Spinal cord (tissue), 9 donors: ENCODE measurements at regions not wholly inside any gene's neighbourhood (a gene's known extent, or its start where the extent isn't known, plus 50 kb on each side); places are given as distances from the start of the nearest gene placed in this dataset.
A peak's percentile ranks its signal among the peaks of the same experiment; 100 is the strongest.

ENCODE experiments used
- DNase-seq, 6 donors: peaks; one replicate each; pipeline versions ENCODE4 v3.0.0 to v3.0.0-alpha.2; 2013 to 2015; ENCODE audit warnings: low spot score in 6 of 6, low read depth in 4 of 6
- H3K27ac ChIP-seq: one replicate; pipeline ENCODE4 v1.5.1; 2013; ENCODE audit warnings: low read depth, low read length, control low read depth
- H3K27me3 ChIP-seq: one replicate; pipeline ENCODE4 v1.6.1; 2013; ENCODE audit warnings: low read length; ENCODE audit not compliant: control insufficient read depth, insufficient read depth
- H3K36me3 ChIP-seq: one replicate; pipeline ENCODE4 v1.6.1; 2013; ENCODE audit warnings: low read length; ENCODE audit not compliant: control insufficient read depth, insufficient read depth
- H3K4me1 ChIP-seq: one replicate; pipeline ENCODE4 v1.6.1; 2013; ENCODE audit warnings: low read length; ENCODE audit not compliant: control insufficient read depth, insufficient read depth
- H3K4me3 ChIP-seq: one replicate; pipeline ENCODE4 v1.5.1; 2013; ENCODE audit warnings: low read depth, low read length, control low read depth
- H3K9me3 ChIP-seq: one replicate; pipeline ENCODE4 v1.6.1; 2013; ENCODE audit warnings: low read length; ENCODE audit not compliant: control insufficient read depth, insufficient read depth
- WGBS: methylation state at CpG from one replicate; pipeline ENCODE4 v1.1.5; 2013; ENCODE audit warnings: missing lambda C conversion rate; ENCODE audit not compliant: insufficient coverage; 5-methylcytosine and 5-hydroxymethylcytosine counted together
- donor health status: healthy.

GRCh38 chr1:30187413-30188023 lies 535.9 kb downstream of the MATN1 start:
- no peak for DNase-seq
- Histone ChIP-seq H3K36me3 (no peaks in the 10 kb centered on the region), H3K4me3 (no peak overlapping the region), H3K9me3 (no peaks in the 10 kb centered on the region), H3K27ac (no peak overlapping the region), H3K4me1 (no peaks in the 10 kb centered on the region), H3K27me3 (peaks cover 2% of the 10 kb centered on the region)
- 91% methylated on average over 3 of the region's 4 CpGs for WGBS

DNA sequence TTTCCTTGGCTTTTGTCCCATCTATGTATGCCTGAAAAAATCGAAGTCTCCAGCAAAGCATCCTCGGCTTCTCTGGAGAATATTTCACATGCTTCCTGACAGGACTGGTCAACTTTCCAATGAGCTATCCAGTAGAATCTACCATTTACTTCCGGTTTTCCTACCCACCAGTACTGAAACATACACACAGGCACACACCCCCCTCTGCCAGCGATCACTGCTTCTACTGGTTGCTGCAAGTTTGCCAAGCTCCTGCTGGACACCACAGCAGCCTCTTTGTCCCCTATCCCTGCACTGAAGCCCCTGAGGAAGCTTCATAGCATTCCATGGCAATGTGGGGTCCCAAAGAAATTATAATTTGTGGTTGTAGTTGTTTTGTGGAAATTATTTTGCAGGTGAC lies 536.8 kb downstream of the MATN1 start:
- DNase-seq, result no peak
- H3K9me3 ChIP-seq, result no peaks in the 10 kb centered on the region
- 84% methylated on average over 4 of the region's 4 CpGs for whole genome bisulfite sequencing
- no peak overlapping the region for H3K27ac ChIP-seq
- peaks cover 2% of the 10 kb centered on the region for H3K27me3 ChIP-seq
- H3K4me3 ChIP-seq, result no peak overlapping the region
- no peaks in the 10 kb centered on the region for H3K4me1 ChIP-seq
- no peaks in the 10 kb centered on the region for H3K36me3 ChIP-seq

DNA sequence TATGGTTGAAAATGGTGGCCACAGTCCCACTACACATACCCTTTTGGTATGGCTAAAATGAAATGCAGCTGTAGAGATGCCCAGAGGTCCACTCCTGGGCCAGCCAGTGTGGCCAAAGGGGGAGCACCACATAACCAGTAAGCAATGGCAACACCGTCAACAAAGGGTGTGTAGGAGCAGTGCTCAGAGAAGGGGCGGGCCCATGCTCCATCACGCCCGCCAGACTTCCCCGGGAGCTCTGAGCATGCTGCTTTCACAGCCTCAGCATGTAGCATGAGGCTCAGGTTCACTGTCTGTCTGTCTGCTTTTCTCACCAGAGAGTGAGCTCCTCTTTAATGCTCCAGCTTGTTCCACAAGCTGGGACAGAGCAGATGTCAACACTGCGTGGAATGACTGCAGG lies 537.6 kb downstream of the MATN1 start:
- H3K36me3 ChIP-seq, result no peaks in the 10 kb centered on the region
- H3K27ac ChIP-seq, result no peak overlapping the region
- H3K4me1 ChIP-seq, result no peaks in the 10 kb centered on the region
- H3K27me3 ChIP-seq, result peaks cover 2% of the 10 kb centered on the region
- 28% methylated on average over 5 of the region's 6 CpGs for WGBS
- no peaks in the 10 kb centered on the region for H3K9me3 ChIP-seq
- peak in 1 of 6 donors; percentile 19 for DNase-seq
- no peak overlapping the region for H3K4me3 ChIP-seq

DNA sequence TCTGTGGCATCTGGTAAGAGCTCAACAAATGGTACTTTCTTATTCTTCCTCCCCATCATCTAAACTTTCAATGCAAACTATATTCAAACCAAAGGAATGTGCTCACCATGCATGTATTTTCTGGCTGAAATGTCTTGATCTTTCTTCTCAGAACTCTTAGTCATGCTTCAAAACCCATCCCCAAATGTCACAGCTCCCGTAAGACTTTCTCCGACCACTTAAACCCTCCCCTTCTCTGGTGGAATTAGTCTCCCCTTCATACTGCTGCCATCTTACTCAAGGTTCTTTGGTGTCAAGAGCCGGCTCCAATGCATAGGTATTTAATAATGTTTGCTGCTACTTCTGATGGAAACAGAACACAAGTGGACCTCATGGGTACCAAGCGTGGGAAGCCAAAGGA lies 538.1 kb downstream of the MATN1 start:
- H3K4me1 ChIP-seq, result no peaks in the 10 kb centered on the region
- no peak overlapping the region for H3K4me3 ChIP-seq
- H3K27me3 ChIP-seq, result peaks cover 2% of the 10 kb centered on the region
- no peaks in the 10 kb centered on the region for H3K36me3 ChIP-seq
- DNase-seq, result no peak
- 100% methylated on average over 2 of the region's 4 CpGs for WGBS
- no peaks in the 10 kb centered on the region for H3K9me3 ChIP-seq
- no peak overlapping the region for H3K27ac ChIP-seq

DNA sequence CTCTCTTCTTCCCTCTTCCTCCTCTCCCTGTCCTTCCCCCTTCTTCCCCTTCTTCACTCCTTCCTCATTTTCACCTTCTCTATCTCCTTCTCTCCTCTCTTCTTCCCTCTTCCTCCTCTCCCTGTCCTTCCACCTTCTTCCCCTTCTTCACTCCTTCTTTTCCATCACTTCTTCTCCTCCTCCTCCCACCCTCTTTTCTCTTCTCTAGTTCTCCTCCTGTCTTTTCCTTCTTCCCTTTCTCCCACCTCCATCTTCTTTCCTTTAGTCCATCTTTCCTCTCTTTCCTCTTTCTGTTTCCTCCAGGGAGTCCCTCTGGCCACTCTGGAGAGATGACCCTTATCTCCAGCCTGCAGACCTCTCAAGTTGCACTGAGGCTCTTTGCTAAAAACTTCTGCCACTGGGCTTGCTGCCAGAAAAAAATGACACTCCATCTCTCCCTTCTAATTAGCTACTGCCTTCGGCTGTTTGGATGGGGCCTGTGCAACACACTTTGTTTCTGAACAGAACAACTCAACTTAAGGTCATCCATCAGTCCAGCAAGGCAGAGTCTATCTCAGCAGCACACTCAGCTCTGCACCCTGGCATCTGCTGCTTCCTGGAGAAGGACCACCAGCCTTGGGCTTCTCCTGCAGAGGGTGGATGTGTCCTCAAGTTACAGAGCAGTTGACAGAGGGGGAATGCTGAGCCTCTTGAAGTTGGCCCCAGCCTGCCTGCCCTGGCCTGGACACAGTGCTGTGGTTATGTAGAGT lies 538.8 kb downstream of the MATN1 start:
- H3K9me3 ChIP-seq, result no peaks in the 10 kb centered on the region
- DNase-seq, result no peak
- H3K27ac ChIP-seq, result no peak overlapping the region
- 82% methylated on average over 1 of the region's 1 CpG for whole genome bisulfite sequencing
- peaks cover 2% of the 10 kb centered on the region for H3K27me3 ChIP-seq
- no peak overlapping the region for H3K4me3 ChIP-seq
- H3K4me1 ChIP-seq, result no peaks in the 10 kb centered on the region
- no peaks in the 10 kb centered on the region for H3K36me3 ChIP-seq

DNA sequence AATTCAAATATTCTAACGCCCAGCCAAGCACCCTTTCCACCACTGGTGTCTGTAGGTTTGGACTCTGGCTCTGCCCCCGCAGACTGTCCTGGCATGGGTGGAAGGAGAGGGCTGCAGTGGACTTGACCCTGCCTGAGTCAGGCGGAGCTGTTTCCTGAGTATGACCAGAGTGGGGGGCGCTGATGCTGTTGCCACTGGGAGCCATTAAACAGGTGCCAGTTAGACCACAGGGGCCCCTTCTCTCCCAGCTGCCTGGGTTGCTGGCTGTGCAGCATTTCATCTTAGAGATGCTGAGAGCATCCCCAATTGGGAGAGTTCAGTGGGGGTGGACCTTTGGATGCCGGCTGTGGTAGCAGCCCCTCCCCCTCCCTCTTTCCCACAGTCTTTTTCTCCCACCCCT lies 539.5 kb downstream of the MATN1 start:
- WGBS, result 71% methylated on average over 4 of the region's 5 CpGs
- Histone ChIP-seq H3K9me3 (no peaks in the 10 kb centered on the region), H3K27ac (no peak overlapping the region), H3K4me3 (no peak overlapping the region), H3K4me1 (no peaks in the 10 kb centered on the region), H3K27me3 (peaks cover 2% of the 10 kb centered on the region), H3K36me3 (no peaks in the 10 kb centered on the region)
- DNase-seq, result no peak

DNA sequence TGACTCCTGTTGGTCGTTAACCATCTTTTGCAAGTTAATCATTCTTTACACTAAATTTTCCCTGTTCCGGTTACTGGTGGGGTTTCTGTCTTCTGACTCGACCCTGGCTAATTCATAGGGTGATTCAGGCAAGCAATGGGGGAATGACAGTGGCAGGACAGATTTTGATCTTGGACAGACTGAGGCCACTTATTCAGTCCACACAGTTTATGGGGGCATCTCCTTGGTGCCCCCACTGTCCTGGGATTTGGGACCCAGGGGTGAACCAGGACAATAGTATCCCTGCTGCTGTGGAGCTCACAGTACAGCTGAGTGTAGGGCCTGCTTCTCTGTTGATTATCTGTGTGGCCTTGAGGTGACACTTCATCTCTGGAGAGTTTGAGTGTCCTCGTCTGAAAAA lies 540.4 kb downstream of the MATN1 start:
- Histone ChIP-seq H3K27me3 (peaks cover 2% of the 10 kb centered on the region), H3K36me3 (no peaks in the 10 kb centered on the region), H3K27ac (no peak overlapping the region), H3K4me1 (no peaks in the 10 kb centered on the region), H3K4me3 (no peak overlapping the region), H3K9me3 (no peaks in the 10 kb centered on the region)
- 67% methylated on average over 1 of the region's 4 CpGs for WGBS
- no peak for DNase-seq

DNA sequence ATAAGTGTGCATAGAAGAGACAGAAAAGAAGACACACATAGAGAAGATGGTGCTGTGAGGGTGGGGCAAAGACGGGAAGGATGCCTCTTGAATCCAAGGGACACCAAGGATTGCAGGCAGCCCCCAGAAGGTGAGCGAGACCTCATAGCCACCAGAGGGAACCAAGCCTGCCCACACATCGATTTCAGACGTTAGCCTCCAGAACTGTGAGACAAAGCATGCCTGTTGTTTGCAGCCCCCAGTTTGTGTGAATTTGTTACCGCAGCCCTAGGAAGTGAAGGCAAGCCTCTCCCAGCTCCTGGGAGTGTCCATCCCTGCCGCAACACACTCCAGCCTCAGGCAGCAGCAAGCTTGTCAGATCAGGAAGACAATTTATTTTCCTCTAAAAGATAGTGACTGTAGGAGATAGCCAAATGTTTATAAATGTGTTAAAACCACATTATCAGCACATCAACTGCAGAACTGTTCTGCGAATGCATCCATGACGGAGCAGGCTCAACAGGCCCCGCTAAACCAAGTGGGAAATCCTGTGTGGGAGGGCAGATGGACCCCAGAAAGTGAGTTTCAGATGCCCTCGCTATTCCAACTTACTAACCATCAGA lies 543.3 kb downstream of the MATN1 start:
- no peak for DNase-seq
- H3K27ac ChIP-seq, result no peak overlapping the region
- no peak overlapping the region for H3K4me3 ChIP-seq
- no peaks in the 10 kb centered on the region for H3K27me3 ChIP-seq
- 46% methylated on average over 6 of the region's 10 CpGs for WGBS
- H3K4me1 ChIP-seq, result no peaks in the 10 kb centered on the region
- H3K36me3 ChIP-seq, result no peaks in the 10 kb centered on the region
- no peaks in the 10 kb centered on the region for H3K9me3 ChIP-seq

DNA sequence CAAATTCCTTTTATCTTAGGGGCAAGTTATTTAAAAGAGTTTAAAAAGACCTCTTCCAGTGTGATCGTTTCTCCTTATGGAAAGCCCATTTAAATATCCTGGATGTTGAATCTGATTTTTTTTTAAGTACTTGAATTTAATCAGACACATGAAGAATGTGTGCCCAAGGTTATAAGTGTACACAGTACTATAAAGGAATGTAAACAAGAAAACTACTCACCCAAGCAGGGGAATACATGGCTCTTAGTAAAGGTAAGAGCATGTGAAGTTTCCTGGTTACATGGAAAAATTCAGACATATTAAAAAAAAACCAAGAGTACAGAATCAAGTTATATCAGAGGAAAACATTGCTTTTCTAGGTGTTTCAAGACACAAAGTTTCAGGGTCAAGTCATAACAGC lies 546.9 kb downstream of the MATN1 start:
- H3K27ac ChIP-seq, result no peak overlapping the region
- no peaks in the 10 kb centered on the region for H3K9me3 ChIP-seq
- no peak for DNase-seq
- no peaks in the 10 kb centered on the region for H3K36me3 ChIP-seq
- no CpG with 5 or more reads among the region's 1 CpG for WGBS
- H3K4me1 ChIP-seq, result no peaks in the 10 kb centered on the region
- no peaks in the 10 kb centered on the region for H3K27me3 ChIP-seq
- no peak overlapping the region for H3K4me3 ChIP-seq

DNA sequence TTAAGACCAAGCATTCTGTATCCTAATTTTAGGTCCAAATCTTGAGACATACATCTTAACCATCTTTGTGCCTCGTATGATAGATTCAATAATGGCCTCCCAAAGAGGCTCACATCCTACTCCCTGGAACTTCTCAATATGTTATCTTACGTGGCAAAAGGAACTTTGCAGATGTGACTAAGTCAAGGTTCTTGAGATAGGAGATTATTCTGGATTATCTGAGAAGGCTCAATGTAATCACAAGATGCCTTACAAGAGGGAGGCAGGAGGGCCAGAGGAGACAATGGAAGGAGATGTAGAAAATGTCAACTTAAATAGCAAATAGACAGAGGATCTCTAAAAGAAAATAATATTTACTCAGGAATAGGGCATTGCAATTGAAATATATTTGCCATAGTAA lies 548.9 kb downstream of the MATN1 start:
- H3K9me3 ChIP-seq, result no peaks in the 10 kb centered on the region
- no peak overlapping the region for H3K27ac ChIP-seq
- no peak overlapping the region for H3K4me3 ChIP-seq
- WGBS, result 100% methylated on average over 1 of the region's 2 CpGs
- H3K4me1 ChIP-seq, result no peaks in the 10 kb centered on the region
- DNase-seq, result no peak
- no peaks in the 10 kb centered on the region for H3K36me3 ChIP-seq
- no peaks in the 10 kb centered on the region for H3K27me3 ChIP-seq
